DMS53 treated with DMSO at 0.1 percent for 48 hours (cell line): ENCODE measurements at regions not wholly inside any gene's neighbourhood (a gene's known extent, or its start where the extent isn't known, plus 50 kb on each side); places are given as distances from the start of the nearest gene placed in this dataset.
"Not testable (repeated sequence)": the region's sequence is repeated elsewhere in the genome, so short reads cannot be mapped to it uniquely, and the experiment has no call there.

ENCODE experiments used
- DNase-seq: peaks from one replicate; lab custom pipeline; 2025; ENCODE audit not compliant: unreplicated experiment; lab: John Stamatoyannopoulos, UW

GRCh38 chr20:1845163-1845523 lies 50.1 kb upstream of the SIRPA start:
- DNase-seq = no peak

GRCh38 chr20:1844325-1845162 lies 50.7 kb upstream of the SIRPA start:
- DNase-seq = no peak

GRCh38 chr20:1842281-1842680 lies 52.9 kb upstream of the SIRPA start:
- DNase-seq = no peak

- DNase-seq = no peak
Observed at GRCh38 chr20:1841554-1842140, 53.6 kb upstream of the SIRPA start.

GRCh38 chr20:1840817-1841553 lies 54.2 kb upstream of the SIRPA start:
- DNase-seq = no peak

- not testable (repeated sequence) for DNase-seq
Observed at GRCh38 chr20:1839376-1840317, 55.6 kb upstream of the SIRPA start.

GRCh38 chr20:1838556-1839279 lies 56.5 kb upstream of the SIRPA start:
- no peak for DNase-seq

GRCh38 chr20:1835186-1836035 lies 59.8 kb upstream of the SIRPA start:
- DNase-seq = no peak

GRCh38 chr20:1833728-1834726 lies 61.2 kb upstream of the SIRPA start:
- DNase-seq = no peak

GRCh38 chr20:1833216-1833615 lies 62.0 kb upstream of the SIRPA start:
- DNase-seq = no peak

GRCh38 chr20:1832634-1833033 lies 62.6 kb upstream of the SIRPA start:
- no peak for DNase-seq

GRCh38 chr20:1831606-1832005 lies 63.6 kb upstream of the SIRPA start:
- no peak for DNase-seq

- no peak for DNase-seq
Observed at GRCh38 chr20:1831096-1831495, 64.1 kb upstream of the SIRPA start.

- no peak for DNase-seq
Observed at GRCh38 chr20:1830240-1830639, 65.0 kb upstream of the SIRPA start.

- DNase-seq = no peak
Observed at GRCh38 chr20:1829531-1829930, 65.7 kb upstream of the SIRPA start.

- no peak for DNase-seq
Observed at GRCh38 chr20:1828786-1829131, 66.4 kb upstream of the SIRPA start.

GRCh38 chr20:1827974-1828785 lies 67.0 kb upstream of the SIRPA start:
- no peak for DNase-seq
